ENCODE measurements at regions not wholly inside any gene's neighbourhood (a gene's known extent, or its start where the extent isn't known, plus 50 kb on each side); places are given as distances from the start of the nearest gene placed in this dataset.

GRCh38 chr6:115668781-115669180, 391.9 kb downstream of the FRK start:
- in situ Hi-C loops (cut with MboI; ENCODE audit: low pct_unique_long_range_greater_than_20kb, low sequenced_read_pairs, unreplicated experiment), result no loop called here
- DNase-seq (ENCODE audit: low spot score), result no peak
- no peak for TF ChIP-seq CTCF (IDR thresholded peaks at IDR 0.05; ENCODE audit: extremely low read depth, insufficient read depth, missing control alignments)

DNA sequence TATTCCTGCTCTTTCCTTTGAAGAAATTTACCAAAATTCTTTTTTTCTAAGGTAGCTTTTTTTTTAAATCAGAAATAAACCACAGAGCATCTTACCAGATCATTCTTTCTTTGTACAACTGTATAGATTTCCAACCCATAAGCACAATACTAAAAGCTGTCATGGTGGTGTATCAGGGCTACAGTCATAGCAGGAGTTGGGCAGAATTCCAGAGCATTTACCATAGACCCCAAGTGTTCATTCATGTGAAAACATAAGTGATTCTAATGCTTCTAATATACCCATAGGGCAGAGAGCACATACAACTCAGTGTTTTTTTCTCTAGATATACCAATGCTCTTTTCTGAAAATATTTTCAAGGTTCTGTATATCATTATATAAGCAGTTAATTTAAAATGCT, 392.5 kb downstream of the FRK start:
- no peak for DNase-seq (ENCODE audit: low spot score)
- no peak for TF ChIP-seq CTCF (IDR thresholded peaks at IDR 0.05; ENCODE audit: extremely low read depth, insufficient read depth, missing control alignments)
- in situ Hi-C loops (cut with MboI; ENCODE audit: low pct_unique_long_range_greater_than_20kb, low sequenced_read_pairs, unreplicated experiment), result no loop called here

- TF ChIP-seq CTCF (IDR thresholded peaks at IDR 0.05; ENCODE audit: extremely low read depth, insufficient read depth, missing control alignments), result no peak
- in situ Hi-C loops (cut with MboI; ENCODE audit: low pct_unique_long_range_greater_than_20kb, low sequenced_read_pairs, unreplicated experiment), result no loop called here
- DNase-seq (ENCODE audit: low spot score), result no peak
These were observed 393.1 kb downstream of the FRK start for GRCh38 chr6:115667478-115668026.

DNA sequence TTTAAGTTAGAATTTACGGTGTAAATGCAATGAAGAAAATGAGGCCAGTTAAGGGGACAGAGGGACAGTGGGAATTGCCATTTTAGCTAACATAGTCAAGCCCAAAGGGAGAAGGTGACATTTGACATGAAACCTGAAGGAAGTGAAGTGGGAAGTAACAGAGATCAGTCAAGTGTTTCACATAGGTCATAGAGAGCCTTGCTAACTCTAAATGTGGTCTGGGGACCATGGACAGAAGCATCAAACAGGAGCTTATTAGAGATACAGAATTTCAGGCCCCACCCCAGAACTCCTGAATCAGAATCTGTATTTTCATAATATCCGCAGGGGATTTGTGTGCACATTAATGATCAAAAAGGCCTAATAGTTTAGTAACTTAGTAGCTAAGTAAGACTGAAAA, 393.7 kb downstream of the FRK start:
- in situ Hi-C loops (cut with MboI; ENCODE audit: low pct_unique_long_range_greater_than_20kb, low sequenced_read_pairs, unreplicated experiment), result no loop called here
- DNase-seq (ENCODE audit: low spot score), result no peak
- TF ChIP-seq CTCF (IDR thresholded peaks at IDR 0.05; ENCODE audit: extremely low read depth, insufficient read depth, missing control alignments), result no peak

GRCh38 chr6:115665310-115665709, 395.4 kb downstream of the FRK start:
- DNase-seq (ENCODE audit: low spot score), result no peak
- no peak for TF ChIP-seq CTCF (IDR thresholded peaks at IDR 0.05; ENCODE audit: extremely low read depth, insufficient read depth, missing control alignments)
- in situ Hi-C loops (cut with MboI; ENCODE audit: low pct_unique_long_range_greater_than_20kb, low sequenced_read_pairs, unreplicated experiment), result no loop called here

DNA sequence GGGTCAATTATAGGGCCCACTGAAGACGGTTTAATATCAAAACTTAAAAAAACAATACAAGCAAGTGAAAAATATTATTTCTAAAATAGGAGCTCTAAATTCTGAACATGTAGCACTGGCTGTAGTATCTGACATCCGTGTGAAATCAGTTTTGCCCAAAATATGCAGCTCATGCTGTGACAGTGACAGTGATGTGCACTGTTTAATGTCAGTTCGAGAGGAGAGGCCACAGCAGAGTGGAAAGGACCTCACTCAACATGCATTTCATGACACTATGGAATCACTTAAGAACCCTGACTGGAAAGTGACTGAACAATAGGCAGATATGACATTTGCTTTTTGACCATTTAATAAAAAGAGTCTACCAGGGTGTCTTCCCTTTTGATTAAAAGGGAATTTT, 397.0 kb downstream of the FRK start:
- TF ChIP-seq CTCF (IDR thresholded peaks at IDR 0.05; ENCODE audit: extremely low read depth, insufficient read depth, missing control alignments), result no peak
- in situ Hi-C loops (cut with MboI; ENCODE audit: low pct_unique_long_range_greater_than_20kb, low sequenced_read_pairs, unreplicated experiment), result no loop called here
- DNase-seq (ENCODE audit: low spot score), result no peak

GRCh38 chr6:115643762-115644161, 416.9 kb downstream of the FRK start:
- TF ChIP-seq CTCF (IDR thresholded peaks at IDR 0.05; ENCODE audit: extremely low read depth, insufficient read depth, missing control alignments), result no peak
- DNase-seq (ENCODE audit: low spot score), result no peak
- in situ Hi-C loops (cut with MboI; ENCODE audit: low pct_unique_long_range_greater_than_20kb, low sequenced_read_pairs, unreplicated experiment), result no loop called here

All from GM13977 (cell line).